Epidermal melanocyte (primary cell): ENCODE measurements at regions not wholly inside any gene's neighbourhood (a gene's known extent, or its start where the extent isn't known, plus 50 kb on each side); places are given as distances from the start of the nearest gene placed in this dataset.

Experiments used
- DNase-seq: peaks from one replicate; pipeline ENCODE4 v3.0.0; 2011; ENCODE audit warnings: low spot score; ENCODE audit not compliant: insufficient read length

DNA sequence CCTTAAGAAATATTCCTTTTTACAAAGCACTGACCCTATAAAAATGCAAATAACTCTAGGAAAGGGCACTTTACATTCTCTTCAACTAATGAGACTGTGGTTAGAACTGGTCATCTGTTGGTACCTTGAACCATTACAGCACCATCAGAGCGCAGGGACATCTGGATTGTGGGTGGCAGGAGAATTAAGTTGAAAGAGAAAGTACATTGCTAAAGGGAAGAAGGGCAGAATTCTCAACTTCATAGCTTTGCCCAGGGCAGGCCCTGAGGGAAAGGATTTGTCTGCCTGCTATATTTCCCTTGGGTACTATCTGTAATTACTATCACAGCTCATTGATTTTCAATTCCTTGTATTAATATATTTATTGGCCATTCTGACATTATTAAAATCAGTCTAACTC is 196.8 kb downstream of the KLF12 start:
- DNase-seq = no peak

DNA sequence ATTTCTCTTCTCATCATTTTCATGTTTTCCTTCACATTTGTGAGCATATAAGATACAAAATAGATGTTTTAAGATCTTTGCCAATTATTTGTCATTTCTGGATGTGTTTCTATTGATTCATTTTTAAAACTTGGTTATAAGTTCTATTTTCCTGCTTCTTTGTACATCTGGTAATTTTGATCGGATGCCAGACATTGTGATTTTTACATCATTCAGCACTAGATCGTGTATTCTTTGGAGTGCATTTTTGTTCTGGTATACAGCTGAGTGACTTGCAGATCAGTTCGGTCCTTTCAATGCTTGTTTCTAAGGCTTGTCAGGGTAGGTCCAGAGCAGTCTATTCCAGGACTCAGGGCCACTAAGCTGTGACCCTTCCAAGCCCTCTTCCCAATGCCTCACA is 198.2 kb downstream of the KLF12 start:
- no peak for DNase-seq

DNA sequence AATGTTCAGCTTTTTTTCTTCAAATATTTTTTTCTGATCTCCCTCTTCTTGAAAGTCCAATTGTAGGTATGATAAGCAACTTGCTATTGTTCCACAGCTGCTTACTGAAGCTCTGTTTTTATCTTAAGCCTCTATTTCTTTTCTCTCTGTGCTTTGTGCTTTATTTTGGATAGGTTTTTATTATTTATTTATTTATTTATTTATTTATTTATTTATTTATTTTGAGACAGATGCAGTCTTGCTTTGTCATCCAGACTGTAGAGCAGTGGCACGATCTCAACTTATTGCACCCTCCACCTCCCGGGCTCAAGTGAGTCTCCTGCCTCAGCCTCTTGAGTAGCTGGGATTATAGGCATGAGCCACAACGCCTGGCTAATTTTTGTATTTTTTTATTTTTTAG is 199.4 kb downstream of the KLF12 start:
- no peak for DNase-seq

DNA sequence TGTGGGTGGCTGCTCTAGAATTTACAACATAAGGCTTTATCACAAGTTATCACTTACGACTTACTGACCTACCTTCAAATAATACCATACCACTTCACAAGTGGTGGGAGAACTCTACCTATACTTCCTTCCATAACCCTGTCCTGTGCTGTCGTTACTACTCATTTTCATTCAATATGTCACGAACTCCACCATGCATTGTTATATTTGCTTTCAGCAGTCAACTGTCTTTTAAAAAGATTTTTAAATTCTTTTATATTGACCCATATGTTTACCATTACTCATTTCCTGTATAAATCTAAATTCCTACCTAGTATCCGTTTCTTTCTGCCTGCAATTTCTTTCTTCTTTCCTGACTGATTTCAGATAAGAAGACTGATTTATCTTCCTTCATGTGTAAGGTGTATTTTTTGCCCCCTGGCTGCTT is 200.0 kb downstream of the KLF12 start:
- DNase-seq = no peak

DNA sequence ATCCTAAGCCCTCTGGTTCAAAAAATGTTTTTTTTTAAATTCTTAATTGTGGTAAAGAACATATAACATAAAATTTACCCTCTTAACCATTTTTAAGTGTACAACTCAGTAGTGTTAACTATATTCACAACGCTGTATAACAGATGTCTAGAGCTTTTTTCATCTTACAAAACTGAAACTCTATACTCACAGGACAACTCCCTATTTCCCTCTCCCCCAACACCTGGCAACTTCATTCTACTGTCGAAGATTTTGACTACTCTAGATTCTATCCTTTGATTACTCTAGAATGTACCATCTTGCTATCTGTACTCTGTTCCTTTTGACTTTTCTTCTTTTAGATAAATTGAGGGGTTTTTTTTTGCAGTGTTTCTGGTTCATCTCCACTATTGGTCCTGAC is 200.4 kb downstream of the KLF12 start:
- no peak for DNase-seq

DNA sequence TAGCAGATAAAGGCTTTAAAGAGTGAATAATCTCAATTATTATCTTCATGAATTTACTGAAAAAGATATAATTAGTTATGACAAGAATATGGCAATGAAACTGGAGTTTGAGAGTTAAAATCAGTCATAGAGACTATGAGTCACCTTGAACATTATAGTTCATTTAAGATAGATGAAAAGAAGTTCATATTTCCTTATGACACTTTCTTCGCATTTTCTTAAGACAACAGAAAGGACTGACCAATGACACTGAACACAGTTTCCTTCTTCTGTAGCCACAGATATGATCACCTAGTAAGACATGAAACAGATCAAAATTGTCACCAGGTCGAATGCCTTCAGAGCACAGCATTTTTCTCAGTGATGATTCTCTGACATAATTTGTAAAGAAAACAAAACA is 202.1 kb downstream of the KLF12 start:
- no peak for DNase-seq

DNA sequence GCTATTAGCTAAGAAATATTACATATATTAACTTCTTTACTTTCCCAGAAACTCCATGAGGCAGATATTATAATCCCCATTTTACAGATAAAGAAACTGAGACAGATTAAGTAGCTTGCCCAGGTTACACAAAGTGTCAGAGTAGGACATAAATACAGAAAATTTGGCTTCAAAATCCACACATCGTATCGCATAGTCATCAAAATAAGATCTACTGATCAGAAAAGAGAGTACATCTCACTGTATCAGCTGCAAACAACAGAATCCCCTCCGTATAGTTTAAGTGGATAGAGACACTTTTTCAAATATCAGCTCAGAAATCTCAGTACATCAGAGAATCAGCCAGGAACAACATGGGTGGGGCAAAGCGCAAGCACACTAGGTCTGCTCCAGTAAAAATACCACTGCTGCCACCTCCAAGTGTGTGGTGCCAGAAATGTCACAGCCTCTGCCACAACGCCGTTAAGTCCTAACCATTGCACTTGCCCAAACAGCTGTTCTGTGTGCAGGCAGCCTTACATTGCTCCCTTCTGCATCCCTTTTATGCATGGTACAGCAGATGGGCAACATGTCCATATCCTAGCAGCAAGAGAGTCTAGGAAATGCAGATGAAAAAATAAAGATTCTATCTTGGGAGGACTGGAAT is 204.8 kb downstream of the KLF12 start:
- DNase-seq = no peak

DNA sequence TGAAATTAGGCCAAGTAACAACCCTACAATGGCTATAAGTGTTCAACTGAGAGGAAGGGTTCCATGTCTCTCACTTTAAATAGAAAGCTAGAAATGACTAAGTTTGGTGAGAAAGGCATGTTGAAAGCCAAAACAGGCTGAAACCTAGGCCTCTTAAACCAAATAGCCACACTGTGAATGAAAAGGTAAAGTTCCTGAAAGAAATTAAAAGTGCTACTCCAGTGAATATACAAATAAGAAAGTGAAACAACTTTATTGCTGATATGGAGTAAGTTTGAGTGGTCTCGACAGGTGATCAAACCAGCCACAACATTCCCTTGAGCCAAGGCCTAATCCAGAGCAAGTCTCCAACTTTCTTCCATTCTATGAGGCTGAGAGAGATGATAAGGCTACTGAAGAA is 209.6 kb downstream of the KLF12 start:
- no peak for DNase-seq

DNA sequence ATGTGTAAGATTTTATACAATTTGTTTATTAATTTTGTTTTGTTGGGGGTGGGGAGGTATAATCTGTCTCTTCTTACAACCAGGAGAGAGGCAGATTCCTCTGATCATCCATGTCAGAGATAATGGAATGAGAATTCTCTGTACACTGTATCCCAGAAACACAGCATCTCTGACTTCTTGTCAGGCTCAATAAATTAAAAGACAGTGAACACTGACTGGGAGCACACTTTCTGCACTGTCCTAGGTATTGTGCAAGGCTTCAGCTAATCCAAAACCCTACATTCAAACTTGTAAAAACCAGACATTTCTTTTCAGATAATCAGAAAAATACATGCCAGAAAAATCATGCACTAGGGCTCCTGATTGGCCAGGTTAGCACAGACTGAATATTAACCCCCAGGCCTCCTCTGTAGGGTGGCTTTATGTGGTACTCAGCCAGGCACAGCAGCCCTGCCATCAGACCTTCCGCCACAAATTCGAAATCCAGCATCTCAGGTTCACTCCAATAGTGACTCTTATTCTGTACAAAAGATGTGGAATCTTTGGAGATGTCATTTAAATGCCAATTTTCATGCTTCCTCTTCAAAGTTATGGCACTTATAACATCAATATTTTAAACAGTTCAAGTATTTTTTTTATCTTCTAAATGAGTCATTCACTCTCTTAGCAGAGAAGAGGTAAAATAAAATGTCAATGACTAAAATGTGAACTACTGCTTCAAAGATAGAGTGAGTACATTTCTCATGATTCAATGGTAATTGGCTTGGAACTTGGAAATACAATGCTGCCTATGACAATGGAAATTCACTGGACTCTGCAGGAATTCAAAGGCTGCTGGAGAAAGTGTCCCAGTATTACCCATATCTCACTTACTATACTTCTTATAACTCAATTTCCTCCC is 211.5 kb downstream of the KLF12 start:
- DNase-seq = no peak

DNA sequence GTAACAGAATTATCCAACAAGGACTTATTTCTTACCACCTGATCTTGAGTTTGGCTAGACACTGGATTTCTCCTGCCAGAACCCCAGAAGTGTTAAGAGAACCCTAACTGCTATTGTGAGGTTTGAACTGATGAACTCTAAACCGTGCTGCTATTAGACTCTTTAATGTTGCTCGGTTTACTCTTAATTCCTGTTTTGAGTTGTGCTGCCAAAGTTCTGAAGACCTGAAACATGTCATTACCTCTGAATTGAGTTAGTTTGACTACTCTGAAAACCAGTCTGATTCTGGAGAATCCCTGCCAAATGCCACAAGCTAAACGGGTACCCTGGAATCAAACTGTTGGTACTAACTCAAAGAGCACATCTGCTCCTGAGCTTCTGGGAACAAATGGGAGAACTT is 215.5 kb downstream of the KLF12 start:
- DNase-seq = no peak

DNA sequence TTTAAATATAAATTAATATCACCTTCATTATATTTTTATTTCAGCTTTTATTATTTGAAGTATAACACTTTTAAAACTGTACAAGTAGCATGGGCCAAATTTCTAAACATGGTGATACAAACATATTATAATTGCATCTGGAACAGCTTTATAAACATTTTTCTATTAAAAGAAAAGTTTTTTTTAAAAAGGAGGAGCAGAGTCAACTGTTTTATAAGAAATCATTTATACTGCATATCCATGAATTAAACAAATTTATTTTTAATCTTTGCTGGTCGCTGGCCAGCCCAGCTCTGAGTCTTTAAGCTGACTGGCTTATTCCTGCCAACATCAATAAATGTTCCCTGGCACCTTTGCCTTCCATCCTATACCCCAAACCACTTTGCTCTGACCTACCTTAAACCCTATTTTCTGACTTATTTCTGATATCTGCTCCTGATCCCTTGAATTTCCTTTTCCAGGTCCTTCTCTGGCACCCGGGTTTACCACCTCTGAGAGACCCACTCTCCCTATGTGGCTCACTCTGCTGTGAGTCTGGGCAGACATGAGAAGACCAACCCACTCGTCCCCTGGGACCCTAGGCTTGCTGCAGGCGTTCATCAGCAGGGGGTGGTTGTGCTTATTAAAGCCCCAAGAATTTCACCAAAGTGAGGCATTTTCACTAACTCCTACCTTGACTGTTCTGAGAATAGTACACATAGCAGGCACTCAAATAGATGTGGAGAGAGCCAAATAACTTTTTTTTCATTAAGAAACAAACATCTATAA is 220.3 kb downstream of the KLF12 start:
- DNase-seq = no peak

DNA sequence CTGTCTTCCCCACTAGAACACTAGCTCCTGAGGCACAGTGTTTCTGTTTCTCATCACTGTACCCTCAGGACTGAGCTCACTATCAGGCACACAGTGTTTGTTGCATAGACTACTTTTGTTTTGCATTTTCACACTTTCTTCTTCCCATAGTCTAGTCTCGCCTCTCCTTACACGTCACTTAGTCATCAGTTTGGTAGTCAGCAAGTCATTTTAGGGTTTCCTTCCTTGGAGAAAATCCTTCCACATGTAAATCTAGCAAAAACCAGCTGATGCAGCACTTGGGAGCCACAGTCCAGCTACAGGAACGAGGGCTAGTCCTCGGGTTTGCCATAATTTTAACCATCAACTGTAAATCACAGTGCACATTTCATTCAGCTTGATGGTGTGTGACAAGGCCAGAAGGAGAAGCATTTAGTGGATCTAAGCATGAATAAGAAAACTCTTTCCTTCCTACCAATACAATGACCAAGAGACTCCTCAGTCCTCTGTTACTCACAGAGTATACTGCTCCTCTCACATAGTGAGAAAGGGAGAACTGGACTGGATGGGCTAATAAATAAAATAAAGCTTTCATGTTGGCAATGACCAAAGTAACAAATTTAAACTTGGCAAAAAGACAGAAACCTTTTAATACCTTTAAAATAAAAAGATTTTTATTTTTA is 221.0 kb downstream of the KLF12 start:
- no peak for DNase-seq

DNA sequence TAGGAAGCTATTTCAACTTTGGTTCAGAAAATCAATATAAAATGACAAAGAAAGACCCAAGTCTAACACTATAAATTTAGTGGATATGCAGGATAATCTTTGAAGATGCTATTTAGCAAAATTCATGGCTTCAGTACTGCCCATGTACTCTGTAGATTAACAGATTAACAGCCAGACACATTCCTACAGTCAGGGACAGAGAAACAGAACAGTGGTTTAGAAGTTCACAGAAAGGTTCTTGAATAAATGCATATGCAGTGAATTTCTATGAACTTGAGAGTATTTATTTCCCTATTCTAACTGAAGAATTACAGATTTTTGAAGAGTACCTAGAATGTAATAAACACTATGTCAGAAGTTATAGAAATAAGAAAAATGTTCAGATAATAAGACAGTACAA is 222.8 kb downstream of the KLF12 start:
- no peak for DNase-seq

DNA sequence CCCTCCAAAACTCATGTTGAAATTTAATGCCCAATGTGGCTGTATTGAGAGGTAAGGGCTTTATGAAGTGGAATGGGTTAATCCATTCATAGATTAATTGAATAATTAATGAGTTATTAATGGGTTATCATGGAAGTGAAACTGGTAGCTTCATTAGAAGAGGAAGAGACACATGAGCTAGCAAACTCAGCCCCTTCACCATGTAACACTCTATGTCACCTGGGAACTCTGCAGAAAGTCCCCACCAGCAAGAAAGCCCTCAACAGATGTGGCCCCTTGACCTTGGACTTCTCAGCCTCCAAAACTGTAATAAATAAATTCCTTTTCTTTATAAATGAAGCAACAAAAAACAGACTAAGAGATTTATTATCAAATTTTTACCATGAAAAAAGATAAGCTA is 223.5 kb downstream of the KLF12 start:
- DNase-seq = no peak

DNA sequence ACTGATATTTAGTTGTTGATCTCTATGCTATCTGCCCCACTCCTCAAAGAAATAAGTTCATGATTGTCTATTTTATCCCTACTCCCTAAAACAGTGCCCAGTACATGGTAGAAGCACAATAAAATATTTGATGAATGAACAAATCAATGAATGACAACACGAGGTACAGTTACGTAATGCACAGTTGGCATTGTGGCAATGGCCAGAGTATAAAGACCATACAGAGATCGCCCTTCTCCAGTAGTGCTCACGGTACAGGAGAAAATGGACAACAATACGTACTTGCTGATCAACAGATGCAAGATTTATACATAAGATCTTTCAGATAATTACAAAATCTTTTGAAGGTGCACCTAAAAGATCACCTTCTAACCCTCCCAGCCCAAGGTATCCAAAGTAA is 225.4 kb downstream of the KLF12 start:
- DNase-seq = no peak

DNA sequence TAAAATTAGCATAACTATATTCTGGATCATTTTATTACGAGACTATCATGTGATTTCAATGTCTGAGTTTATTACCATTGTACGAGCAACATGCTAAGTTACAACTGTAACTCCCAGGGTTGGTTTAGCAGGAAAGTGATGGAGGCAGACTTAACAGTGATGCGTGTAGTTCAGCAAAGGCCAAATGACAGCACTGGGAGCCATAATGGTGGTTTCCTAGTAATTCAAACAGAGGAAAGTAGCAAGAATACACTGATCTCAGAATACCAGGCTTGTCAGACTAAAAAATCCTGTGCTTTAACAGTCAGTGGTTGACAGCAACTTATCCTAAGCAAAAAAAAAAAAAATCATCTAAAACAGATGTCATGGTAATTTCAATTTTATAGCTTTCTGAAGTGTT is 229.6 kb downstream of the KLF12 start:
- no peak for DNase-seq

DNA sequence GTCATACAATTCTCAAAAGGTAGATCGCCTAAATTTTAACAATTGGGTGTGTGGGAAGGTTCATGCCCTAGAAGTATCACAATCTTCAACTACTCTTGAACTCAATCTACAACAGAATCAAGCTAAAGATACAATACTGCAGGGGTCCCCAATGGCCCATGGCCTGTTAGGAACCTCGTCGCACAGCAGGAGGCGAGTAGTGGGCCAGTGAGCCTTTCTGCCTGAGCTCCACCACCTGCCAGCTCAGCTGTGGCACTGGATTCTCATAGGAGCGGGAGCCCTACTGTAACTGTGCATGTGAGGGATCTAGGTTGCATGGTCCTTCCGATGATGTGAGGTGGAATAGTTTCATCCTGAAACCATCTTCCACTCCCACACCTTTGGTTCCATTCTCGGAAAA is 230.6 kb downstream of the KLF12 start:
- DNase-seq = no peak

DNA sequence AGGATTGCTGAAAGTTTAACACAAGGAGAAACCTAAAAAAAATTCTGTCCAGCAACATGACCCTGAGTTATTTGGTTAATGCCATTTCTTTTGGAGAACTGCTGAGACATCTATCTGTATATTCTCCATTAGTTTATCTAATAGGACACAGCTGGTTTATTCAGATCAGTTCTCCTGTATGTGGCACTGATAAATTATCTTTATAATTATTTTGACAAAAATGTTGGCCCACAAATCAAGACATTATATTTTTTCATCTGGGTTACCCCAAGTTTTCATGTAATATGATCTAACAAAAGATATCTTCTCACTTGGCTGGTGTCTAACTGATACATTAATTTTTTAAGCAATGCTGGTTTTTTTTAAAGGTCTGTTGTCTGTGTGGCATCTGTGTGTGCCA is 231.4 kb downstream of the KLF12 start:
- DNase-seq = no peak

DNA sequence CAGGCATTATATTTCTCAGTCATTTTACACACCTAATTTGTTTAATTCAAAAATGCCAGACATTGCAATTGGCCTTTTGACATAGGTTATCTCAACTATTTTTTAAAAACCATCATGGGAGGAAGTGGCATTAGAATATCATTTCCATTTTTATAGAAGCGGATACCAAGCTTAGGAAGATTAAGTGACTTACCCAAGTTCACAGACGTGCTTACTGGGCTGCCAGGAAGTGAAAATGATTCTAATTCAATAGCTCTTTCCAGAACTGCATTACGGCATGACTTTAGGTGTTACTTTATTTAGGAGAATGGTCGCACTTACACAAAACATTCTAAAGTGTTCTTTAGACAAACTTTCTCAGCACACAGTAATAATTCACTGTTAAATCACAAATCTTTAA is 231.9 kb downstream of the KLF12 start:
- DNase-seq = no peak

DNA sequence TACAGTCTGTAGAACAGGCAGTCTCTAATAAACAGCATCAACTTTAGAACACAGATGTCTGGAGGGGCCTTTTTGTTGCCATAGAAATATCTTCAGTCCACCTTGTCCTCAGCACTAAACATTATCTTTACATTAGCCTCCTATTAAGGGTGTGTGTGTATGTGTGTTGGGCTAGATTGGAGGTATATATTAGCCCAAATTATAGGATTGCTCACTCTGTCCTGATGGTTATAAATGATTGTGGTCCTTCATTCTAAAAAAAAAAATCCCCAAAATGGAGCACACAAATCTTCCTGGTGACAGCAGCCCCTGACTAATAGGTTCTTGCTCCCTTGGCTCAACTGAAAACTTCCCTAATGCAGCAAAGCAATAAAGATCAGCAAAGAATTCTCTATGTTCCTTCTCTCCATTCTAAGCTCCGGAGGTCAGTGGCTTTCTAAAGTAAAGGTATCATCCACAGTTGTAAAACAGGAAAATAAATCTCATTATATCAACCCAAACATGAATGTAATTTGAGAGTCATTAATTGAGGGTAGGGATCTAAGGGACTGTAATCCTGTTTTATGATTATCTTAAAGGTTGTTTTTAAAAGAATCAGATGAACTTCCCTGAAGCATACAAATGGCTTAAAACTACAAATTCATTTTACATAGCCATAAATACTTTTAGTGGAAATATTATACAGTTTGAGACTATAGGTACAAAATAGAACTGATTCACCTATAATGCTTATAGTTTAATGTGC is 232.7 kb downstream of the KLF12 start:
- no peak for DNase-seq

DNA sequence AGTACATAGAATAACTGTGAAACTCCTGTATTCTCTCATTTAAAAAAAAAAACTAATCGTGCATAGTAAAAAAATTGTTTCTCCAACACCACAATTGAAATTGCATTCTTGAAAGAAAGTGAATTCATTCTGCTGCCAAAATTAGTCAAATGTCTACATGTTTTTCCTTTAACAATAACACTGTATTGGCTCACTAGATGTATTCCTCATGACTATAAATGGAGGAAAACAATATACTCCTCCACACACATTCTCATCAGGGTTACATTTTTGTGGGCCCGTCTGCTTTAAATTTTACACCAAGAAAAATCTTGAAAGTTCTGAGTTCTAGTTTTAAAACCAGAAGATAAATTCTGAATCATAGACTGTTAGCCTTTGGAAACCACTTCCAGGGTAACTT is 233.6 kb downstream of the KLF12 start:
- DNase-seq = no peak
